ENCODE measurements at regions not wholly inside any gene's neighbourhood (a gene's known extent, or its start where the extent isn't known, plus 50 kb on each side); places are given as distances from the start of the nearest gene placed in this dataset.

- H3K9me3 ChIP-seq (ENCODE audit: severe bottlenecking): no peaks in the 10 kb centered on the region
- no peaks in the 10 kb centered on the region for H3K36me3 ChIP-seq
- TF ChIP-seq CTCF (IDR thresholded peaks at IDR 0.05; ENCODE audit: low read depth, low read length): no peak
- H3K4me3 ChIP-seq (ENCODE audit: low read depth, low read length): no peak overlapping the region
- no peak overlapping the region for H3K27ac ChIP-seq
- no peak for DNase-seq
- no peaks in the 10 kb centered on the region for H3K27me3 ChIP-seq (ENCODE audit: insufficient read depth, low read depth, severe bottlenecking)
These were observed 1050.0 kb downstream of the ADGRL3 start for GRCh38 chr4:62250100-62250499.

GRCh38 chr4:62243895-62244294 lies 1043.8 kb downstream of the ADGRL3 start:
- H3K27ac ChIP-seq: no peak overlapping the region
- H3K9me3 ChIP-seq (ENCODE audit: severe bottlenecking): no peaks in the 10 kb centered on the region
- TF ChIP-seq CTCF (IDR thresholded peaks at IDR 0.05; ENCODE audit: low read depth, low read length): no peak
- no peaks in the 10 kb centered on the region for H3K36me3 ChIP-seq
- no peaks in the 10 kb centered on the region for H3K27me3 ChIP-seq (ENCODE audit: insufficient read depth, low read depth, severe bottlenecking)
- no peak for DNase-seq
- no peak overlapping the region for H3K4me3 ChIP-seq (ENCODE audit: low read depth, low read length)

GRCh38 chr4:62235911-62236310 lies 1035.8 kb downstream of the ADGRL3 start:
- no peak overlapping the region for H3K27ac ChIP-seq
- no peaks in the 10 kb centered on the region for H3K36me3 ChIP-seq
- H3K4me3 ChIP-seq (ENCODE audit: low read depth, low read length): no peak overlapping the region
- TF ChIP-seq CTCF (IDR thresholded peaks at IDR 0.05; ENCODE audit: low read depth, low read length): no peak
- no peaks in the 10 kb centered on the region for H3K9me3 ChIP-seq (ENCODE audit: severe bottlenecking)
- no peaks in the 10 kb centered on the region for H3K27me3 ChIP-seq (ENCODE audit: insufficient read depth, low read depth, severe bottlenecking)
- no peak for DNase-seq

GRCh38 chr4:62232814-62233213 lies 1032.7 kb downstream of the ADGRL3 start:
- H3K27ac ChIP-seq: no peak overlapping the region
- no peak overlapping the region for H3K4me3 ChIP-seq (ENCODE audit: low read depth, low read length)
- no peaks in the 10 kb centered on the region for H3K9me3 ChIP-seq (ENCODE audit: severe bottlenecking)
- no peak for DNase-seq
- H3K36me3 ChIP-seq: no peaks in the 10 kb centered on the region
- no peaks in the 10 kb centered on the region for H3K27me3 ChIP-seq (ENCODE audit: insufficient read depth, low read depth, severe bottlenecking)
- no peak for TF ChIP-seq CTCF (IDR thresholded peaks at IDR 0.05; ENCODE audit: low read depth, low read length)

- Histone ChIP-seq H3K9me3 (ENCODE audit: severe bottlenecking) (no peaks in the 10 kb centered on the region), H3K27me3 (ENCODE audit: insufficient read depth, low read depth, severe bottlenecking) (no peaks in the 10 kb centered on the region), H3K4me3 (ENCODE audit: low read depth, low read length) (no peak overlapping the region), H3K36me3 (no peaks in the 10 kb centered on the region), H3K27ac (no peak overlapping the region)
- no peak for DNase-seq
- no peak for TF ChIP-seq CTCF (IDR thresholded peaks at IDR 0.05; ENCODE audit: low read depth, low read length)
These were observed 1031.9 kb downstream of the ADGRL3 start for GRCh38 chr4:62231994-62232393.

GRCh38 chr4:62226082-62226481 lies 1026.0 kb downstream of the ADGRL3 start:
- no peak for DNase-seq
- Histone ChIP-seq H3K36me3 (no peaks in the 10 kb centered on the region), H3K27me3 (ENCODE audit: insufficient read depth, low read depth, severe bottlenecking) (no peaks in the 10 kb centered on the region), H3K9me3 (ENCODE audit: severe bottlenecking) (no peaks in the 10 kb centered on the region), H3K27ac (no peak overlapping the region), H3K4me3 (ENCODE audit: low read depth, low read length) (no peak overlapping the region)
- TF ChIP-seq CTCF (IDR thresholded peaks at IDR 0.05; ENCODE audit: low read depth, low read length): no peak
